BJ (cell line): ENCODE measurements at regions not wholly inside any gene's neighbourhood (a gene's known extent, or its start where the extent isn't known, plus 50 kb on each side); places are given as distances from the start of the nearest gene placed in this dataset.

Experiments
- CTCF ChIA-PET: fragments of 350-600 bp; formaldehyde crosslinking; extraction: SDS; loops from one replicate; lab custom pipeline; 2021; ENCODE audit warnings: antibody characterized with exemption, inconsistent platforms; lab: Yijun Ruan, JAX
- POLR2A ChIA-PET: fragments of 300-600 bp; sonication (Branson Sonifier 250); formaldehyde crosslinking; extraction: SDS; loops from one replicate; lab custom pipeline; 2021; ENCODE audit warnings: antibody characterized with exemption; lab: Charles Lee
- DNase-seq: peaks from one replicate; pipeline ENCODE4 v3.0.0-alpha.2; 2011; ENCODE audit warnings: low read depth
- H3K27me3 ChIP-seq: 2 replicates; pipeline ENCODE4 v1.6.0; 2011; ENCODE audit warnings: low read length; ENCODE audit not compliant: control insufficient read depth, insufficient read depth
- H3K36me3 ChIP-seq: 2 replicates; pipeline ENCODE4 v1.5.1; 2011; ENCODE audit warnings: low read length; ENCODE audit not compliant: control insufficient read depth, insufficient read depth
- H3K4me3 ChIP-seq: 2 replicates; pipeline ENCODE4 v1.5.1; 2011; ENCODE audit warnings: low read depth, mild to moderate bottlenecking, control low read depth, low read length
- TF ChIP-seq, protein P1 (sequence below): IDR thresholded peaks from 2 replicates; pipeline ENCODE4 v1.5.1; 2011; ENCODE audit warnings: low read depth, mild to moderate bottlenecking, control low read depth, inconsistent platforms, low read length, moderate library complexity; ENCODE audit not compliant: insufficient read depth

DNA sequence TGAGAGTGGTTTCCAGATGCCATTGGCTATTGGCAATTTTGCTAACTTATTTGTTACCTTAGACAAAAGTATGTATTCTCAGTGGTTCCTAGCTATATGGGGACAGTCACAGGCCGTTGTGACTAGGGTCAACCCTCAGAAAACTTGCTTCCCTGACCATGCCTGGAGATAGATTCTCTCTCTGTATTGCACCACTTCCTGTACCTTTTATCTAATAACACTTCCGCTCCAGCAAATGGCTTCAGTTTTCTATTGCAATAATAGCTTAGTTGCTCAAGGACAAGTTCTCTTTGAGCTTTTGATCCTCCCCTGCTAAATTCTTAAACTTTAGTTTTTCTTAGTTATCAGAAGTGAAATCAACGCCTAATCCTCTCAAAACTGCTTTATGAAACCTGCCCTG lies 338.0 kb downstream of the RMST start:
- POLR2A ChIA-PET, result no interaction called here
- no peaks in the 10 kb centered on the region for H3K27me3 ChIP-seq
- DNase-seq, result no peak
- no peaks in the 10 kb centered on the region for H3K36me3 ChIP-seq
- H3K4me3 ChIP-seq, result no peak overlapping the region
- TF ChIP-seq, protein P1, sequence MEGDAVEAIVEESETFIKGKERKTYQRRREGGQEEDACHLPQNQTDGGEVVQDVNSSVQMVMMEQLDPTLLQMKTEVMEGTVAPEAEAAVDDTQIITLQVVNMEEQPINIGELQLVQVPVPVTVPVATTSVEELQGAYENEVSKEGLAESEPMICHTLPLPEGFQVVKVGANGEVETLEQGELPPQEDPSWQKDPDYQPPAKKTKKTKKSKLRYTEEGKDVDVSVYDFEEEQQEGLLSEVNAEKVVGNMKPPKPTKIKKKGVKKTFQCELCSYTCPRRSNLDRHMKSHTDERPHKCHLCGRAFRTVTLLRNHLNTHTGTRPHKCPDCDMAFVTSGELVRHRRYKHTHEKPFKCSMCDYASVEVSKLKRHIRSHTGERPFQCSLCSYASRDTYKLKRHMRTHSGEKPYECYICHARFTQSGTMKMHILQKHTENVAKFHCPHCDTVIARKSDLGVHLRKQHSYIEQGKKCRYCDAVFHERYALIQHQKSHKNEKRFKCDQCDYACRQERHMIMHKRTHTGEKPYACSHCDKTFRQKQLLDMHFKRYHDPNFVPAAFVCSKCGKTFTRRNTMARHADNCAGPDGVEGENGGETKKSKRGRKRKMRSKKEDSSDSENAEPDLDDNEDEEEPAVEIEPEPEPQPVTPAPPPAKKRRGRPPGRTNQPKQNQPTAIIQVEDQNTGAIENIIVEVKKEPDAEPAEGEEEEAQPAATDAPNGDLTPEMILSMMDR, result no peak
- CTCF ChIA-PET, result no interaction called here

DNA sequence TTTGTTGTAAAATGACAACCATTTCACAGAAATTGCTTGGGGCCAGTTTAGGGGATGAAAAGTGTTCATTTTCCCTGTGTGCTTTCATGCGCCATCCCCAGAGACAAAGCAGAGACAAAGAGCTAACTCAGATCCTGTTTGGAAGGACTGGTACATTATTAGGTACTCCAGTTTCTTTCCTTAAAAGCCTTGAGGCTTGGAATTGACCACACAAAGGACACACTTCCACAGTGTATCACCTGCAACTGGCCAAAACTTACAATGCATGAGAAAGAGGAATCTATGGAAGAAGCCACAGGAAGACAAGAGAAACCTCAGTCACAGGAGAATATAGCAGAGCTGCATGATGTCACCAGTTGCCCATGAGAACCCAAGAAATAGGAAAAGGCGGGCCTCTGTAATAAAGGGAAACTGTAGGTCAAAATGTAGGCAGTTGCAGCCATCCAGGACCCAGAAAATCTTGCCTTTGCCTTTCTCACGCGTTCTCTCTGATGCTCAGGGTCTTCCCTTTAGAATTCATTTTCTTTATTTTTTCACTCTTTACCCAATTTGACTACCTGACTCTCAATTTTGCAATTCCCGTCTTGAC lies 339.0 kb downstream of the RMST start:
- TF ChIP-seq, protein P1, result no peak
- H3K27me3 ChIP-seq, result no peaks in the 10 kb centered on the region
- POLR2A ChIA-PET, result no interaction called here
- H3K4me3 ChIP-seq, result no peak overlapping the region
- no peaks in the 10 kb centered on the region for H3K36me3 ChIP-seq
- CTCF ChIA-PET, result no interaction called here
- no peak for DNase-seq

DNA sequence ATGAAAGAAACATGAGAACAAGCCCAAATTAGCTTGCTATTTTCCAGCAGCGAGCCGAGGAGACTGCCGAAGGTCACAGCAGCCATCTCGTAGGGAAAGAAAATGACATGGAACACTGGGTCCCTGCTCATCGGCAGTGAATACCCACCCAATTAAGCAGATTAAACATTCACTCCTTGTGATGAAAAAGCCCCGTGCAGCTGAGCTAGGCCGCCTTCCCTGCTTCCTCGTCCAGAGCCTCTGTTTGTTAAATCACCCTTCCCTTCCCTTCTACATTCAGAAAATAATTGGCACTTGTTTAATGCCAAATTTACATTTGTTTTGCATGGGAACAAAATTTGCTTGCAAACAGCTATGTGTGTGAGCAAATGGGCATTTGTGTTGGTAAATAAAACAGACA lies 342.5 kb downstream of the RMST start:
- Histone ChIP-seq H3K27me3 (no peaks in the 10 kb centered on the region), H3K4me3 (no peak overlapping the region), H3K36me3 (no peaks in the 10 kb centered on the region)
- no peak for DNase-seq
- CTCF ChIA-PET, result no interaction called here
- POLR2A ChIA-PET, result no interaction called here
- TF ChIP-seq, protein P1, result no peak

DNA sequence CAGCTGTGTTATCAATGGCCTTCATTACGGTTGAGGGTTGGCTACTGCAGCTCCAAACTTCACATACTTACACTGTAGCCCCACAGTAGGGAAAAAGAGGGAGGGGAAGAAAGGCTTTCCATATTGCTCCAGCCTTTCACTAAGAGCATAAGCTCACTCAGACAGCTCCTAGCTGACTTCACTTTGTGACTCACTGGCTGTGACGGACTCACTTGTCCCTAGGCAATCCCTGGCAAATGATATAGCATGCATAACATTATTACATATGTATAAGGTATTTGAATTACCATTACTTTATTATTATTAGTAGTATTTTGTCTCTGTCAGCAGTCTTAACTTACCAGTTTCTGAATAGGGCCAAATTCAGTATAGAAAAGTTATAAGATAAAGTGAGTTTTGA lies 350.7 kb downstream of the RMST start:
- TF ChIP-seq, protein P1, result no peak
- Histone ChIP-seq H3K27me3 (no peaks in the 10 kb centered on the region), H3K36me3 (no peaks in the 10 kb centered on the region), H3K4me3 (no peak overlapping the region)
- DNase-seq, result no peak
- ChIA-PET CTCF (no interaction called here), POLR2A (no interaction called here)

DNA sequence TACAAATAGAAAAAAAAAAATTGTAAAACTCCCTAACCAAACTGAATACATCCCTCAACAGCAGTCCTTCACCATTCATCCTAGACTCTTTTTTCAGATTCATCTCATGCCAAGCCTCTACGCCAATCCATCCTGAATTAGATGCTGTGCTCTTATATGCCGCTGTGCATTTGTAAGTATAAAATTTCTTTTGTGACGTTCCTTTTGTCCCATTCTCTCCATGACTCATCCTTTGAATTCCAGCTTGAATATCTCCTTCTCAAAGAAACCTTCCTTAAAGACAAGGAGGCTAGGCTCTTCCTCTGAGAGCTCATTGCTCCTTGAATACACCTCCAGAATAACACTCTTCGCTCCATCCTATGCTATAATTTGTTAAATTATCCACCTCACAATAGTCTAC lies 359.2 kb downstream of the RMST start:
- ChIA-PET POLR2A (no interaction called here), CTCF (no interaction called here)
- Histone ChIP-seq H3K4me3 (no peak overlapping the region), H3K27me3 (no peaks in the 10 kb centered on the region), H3K36me3 (no peaks in the 10 kb centered on the region)
- TF ChIP-seq, protein P1, result no peak
- DNase-seq, result no peak
